Testis (tissue), 2 donors: ENCODE measurements at regions not wholly inside any gene's neighbourhood (a gene's known extent, or its start where the extent isn't known, plus 50 kb on each side); places are given as distances from the start of the nearest gene placed in this dataset.

Experiments used
- POLR2A ChIP-seq: fragments of 450-650 bp; IDR thresholded peaks from one replicate; pipeline ENCODE4 v1.6.1; 2017; ENCODE audit warnings: antibody characterized with exemption, mild to moderate bottlenecking, moderate library complexity
- TF ChIP-seq, protein P1 (sequence below), 3 experiments: fragments of 450-650 bp in 2 of 3; fragments of 200-600 bp in 1 of 3; sonication (generic) in 1 of 3; IDR thresholded peaks; one replicate each; pipeline ENCODE4 v1.5.1; 2016 to 2019; ENCODE audit warnings: antibody characterized with exemption in 3 of 3, mild to moderate bottlenecking in 2 of 3, moderate library complexity in 1 of 3

DNA sequence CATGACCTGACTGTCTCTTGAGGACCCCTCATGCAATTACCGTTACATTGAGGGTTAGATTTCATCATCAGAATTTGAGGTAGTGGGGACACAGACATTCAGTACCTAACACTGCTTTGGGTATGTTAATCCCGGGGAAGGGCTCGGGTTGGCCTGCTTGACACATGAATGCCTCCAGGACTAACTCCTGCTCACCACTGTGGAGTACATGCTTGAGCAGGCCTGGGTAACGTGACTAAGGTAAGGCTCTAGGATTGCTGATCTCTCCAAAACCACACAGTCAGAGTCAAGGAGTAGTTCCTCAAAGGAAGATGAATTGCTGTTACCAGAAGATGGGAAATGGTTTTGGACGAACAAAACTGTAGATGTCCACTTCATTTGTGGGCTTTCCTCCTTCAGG lies 376.3 kb upstream of the ZNF462 start:
- TF ChIP-seq, protein P1, sequence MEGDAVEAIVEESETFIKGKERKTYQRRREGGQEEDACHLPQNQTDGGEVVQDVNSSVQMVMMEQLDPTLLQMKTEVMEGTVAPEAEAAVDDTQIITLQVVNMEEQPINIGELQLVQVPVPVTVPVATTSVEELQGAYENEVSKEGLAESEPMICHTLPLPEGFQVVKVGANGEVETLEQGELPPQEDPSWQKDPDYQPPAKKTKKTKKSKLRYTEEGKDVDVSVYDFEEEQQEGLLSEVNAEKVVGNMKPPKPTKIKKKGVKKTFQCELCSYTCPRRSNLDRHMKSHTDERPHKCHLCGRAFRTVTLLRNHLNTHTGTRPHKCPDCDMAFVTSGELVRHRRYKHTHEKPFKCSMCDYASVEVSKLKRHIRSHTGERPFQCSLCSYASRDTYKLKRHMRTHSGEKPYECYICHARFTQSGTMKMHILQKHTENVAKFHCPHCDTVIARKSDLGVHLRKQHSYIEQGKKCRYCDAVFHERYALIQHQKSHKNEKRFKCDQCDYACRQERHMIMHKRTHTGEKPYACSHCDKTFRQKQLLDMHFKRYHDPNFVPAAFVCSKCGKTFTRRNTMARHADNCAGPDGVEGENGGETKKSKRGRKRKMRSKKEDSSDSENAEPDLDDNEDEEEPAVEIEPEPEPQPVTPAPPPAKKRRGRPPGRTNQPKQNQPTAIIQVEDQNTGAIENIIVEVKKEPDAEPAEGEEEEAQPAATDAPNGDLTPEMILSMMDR (IDR thresholded peaks at IDR 0.05): no peak
- no peak for TF ChIP-seq POLR2A
